ENCODE measurements at regions not wholly inside any gene's neighbourhood (a gene's known extent, or its start where the extent isn't known, plus 50 kb on each side); places are given as distances from the start of the nearest gene placed in this dataset.

GRCh38 chr12:27875677-27876076, 95.6 kb upstream of the MANSC4 start:
- Histone ChIP-seq H2AFZ (ENCODE audit: low read length) (no peak overlapping the region), H3K4me3 (ENCODE audit: insufficient read depth, low read length) (no peak overlapping the region), H3K79me2 (ENCODE audit: insufficient read depth, low read length) (no peaks in the 10 kb centered on the region), H3K36me3 (ENCODE audit: insufficient read depth, low read length) (no peaks in the 10 kb centered on the region), H3K9me3 (ENCODE audit: low read depth, low read length) (no peaks in the 10 kb centered on the region), H3K4me1 (ENCODE audit: insufficient read depth, low read length) (peaks cover 7% of the 10 kb centered on the region), H3K27ac (ENCODE audit: low read depth, low read length) (no peak overlapping the region), H3K27me3 (ENCODE audit: insufficient read depth, low read length) (no peaks in the 10 kb centered on the region), H3K4me2 (ENCODE audit: insufficient read depth, low read length) (no peak overlapping the region), H4K20me1 (ENCODE audit: insufficient read depth, low read length) (no peaks in the 10 kb centered on the region)
- TF ChIP-seq CTCF (IDR thresholded peaks at IDR 0.05; ENCODE audit: extremely low read depth, low read depth, low read length), result no peak
- DNase-seq (ENCODE audit: insufficient read length, low spot score, missing footprints), result no peak

GRCh38 chr12:27873010-27873409, 93.0 kb upstream of the MANSC4 start:
- Histone ChIP-seq H3K4me1 (ENCODE audit: insufficient read depth, low read length) (peaks cover 20% of the 10 kb centered on the region), H3K4me2 (ENCODE audit: insufficient read depth, low read length) (no peak overlapping the region), H3K4me3 (ENCODE audit: insufficient read depth, low read length) (no peak overlapping the region), H2AFZ (ENCODE audit: low read length) (no peak overlapping the region), H3K9me3 (ENCODE audit: low read depth, low read length) (no peaks in the 10 kb centered on the region), H3K27me3 (ENCODE audit: insufficient read depth, low read length) (no peaks in the 10 kb centered on the region), H4K20me1 (ENCODE audit: insufficient read depth, low read length) (no peaks in the 10 kb centered on the region), H3K79me2 (ENCODE audit: insufficient read depth, low read length) (no peaks in the 10 kb centered on the region), H3K36me3 (ENCODE audit: insufficient read depth, low read length) (no peaks in the 10 kb centered on the region), H3K27ac (ENCODE audit: low read depth, low read length) (no peak overlapping the region)
- no peak for DNase-seq (ENCODE audit: insufficient read length, low spot score, missing footprints)
- no peak for TF ChIP-seq CTCF (IDR thresholded peaks at IDR 0.05; ENCODE audit: extremely low read depth, low read depth, low read length)

GRCh38 chr12:27871946-27872345, 91.9 kb upstream of the MANSC4 start:
- H3K9me3 ChIP-seq (ENCODE audit: low read depth, low read length), result no peaks in the 10 kb centered on the region
- H3K4me1 ChIP-seq (ENCODE audit: insufficient read depth, low read length), result peaks cover 31% of the 10 kb centered on the region
- H3K4me2 ChIP-seq (ENCODE audit: insufficient read depth, low read length), result no peak overlapping the region
- H3K27me3 ChIP-seq (ENCODE audit: insufficient read depth, low read length), result no peaks in the 10 kb centered on the region
- H3K79me2 ChIP-seq (ENCODE audit: insufficient read depth, low read length), result no peaks in the 10 kb centered on the region
- no peaks in the 10 kb centered on the region for H3K36me3 ChIP-seq (ENCODE audit: insufficient read depth, low read length)
- H4K20me1 ChIP-seq (ENCODE audit: insufficient read depth, low read length), result no peaks in the 10 kb centered on the region
- no peak for DNase-seq (ENCODE audit: insufficient read length, low spot score, missing footprints)
- TF ChIP-seq CTCF (IDR thresholded peaks at IDR 0.05; ENCODE audit: extremely low read depth, low read depth, low read length), result no peak
- no peak overlapping the region for H3K27ac ChIP-seq (ENCODE audit: low read depth, low read length)
- H2AFZ ChIP-seq (ENCODE audit: low read length), result no peak overlapping the region
- no peak overlapping the region for H3K4me3 ChIP-seq (ENCODE audit: insufficient read depth, low read length)

GRCh38 chr12:27870939-27871338, 90.9 kb upstream of the MANSC4 start:
- H2AFZ ChIP-seq (ENCODE audit: low read length), result no peak overlapping the region

More at GRCh38 chr12:27870939-27871338, 90.9 kb upstream of the MANSC4 start:
- Histone ChIP-seq H3K4me1 (ENCODE audit: insufficient read depth, low read length) (peaks cover 39% of the 10 kb centered on the region), H3K27ac (ENCODE audit: low read depth, low read length) (no peak overlapping the region), H3K27me3 (ENCODE audit: insufficient read depth, low read length) (no peaks in the 10 kb centered on the region), H4K20me1 (ENCODE audit: insufficient read depth, low read length) (no peaks in the 10 kb centered on the region), H3K4me3 (ENCODE audit: insufficient read depth, low read length) (no peak overlapping the region), H3K79me2 (ENCODE audit: insufficient read depth, low read length) (no peaks in the 10 kb centered on the region), H3K9me3 (ENCODE audit: low read depth, low read length) (no peaks in the 10 kb centered on the region), H3K36me3 (ENCODE audit: insufficient read depth, low read length) (no peaks in the 10 kb centered on the region), H3K4me2 (ENCODE audit: insufficient read depth, low read length) (peak overlapping the region; percentile 19)
- DNase-seq (ENCODE audit: insufficient read length, low spot score, missing footprints), result peak; percentile 87
- TF ChIP-seq CTCF (IDR thresholded peaks at IDR 0.05; ENCODE audit: extremely low read depth, low read depth, low read length), result no peak

Data from osteoblast (primary cell).